GM12878 (cell line): ENCODE measurements at regions not wholly inside any gene's neighbourhood (a gene's known extent, or its start where the extent isn't known, plus 50 kb on each side); places are given as distances from the start of the nearest gene placed in this dataset.

ENCODE experiments used
- ATAC-seq: fragments of 200-7000 bp; cut with Tn5 transposase; 3 replicates; pipeline ENCODE4 v1.9.1; 2020; ENCODE audit warnings: mild to moderate bottlenecking, moderate library complexity
- BruUV-seq: library from RNA; stranded (reverse); fragments of 400-500 nt; replicated peaks from 2 replicates; lab custom pipeline; 2021; lab: Mats Ljungman, UMichigan
- CTCF ChIA-PET: fragments of 300-600 bp; sonication (Branson Sonifier 250); formaldehyde crosslinking; extraction: SDS; loops from one replicate; lab custom pipeline; 2021; ENCODE audit warnings: inconsistent platforms; lab: Yijun Ruan, JAX
- POLR2A ChIA-PET: fragments of 350-600 bp; formaldehyde crosslinking; extraction: SDS; loops from one replicate; lab custom pipeline; 2021; ENCODE audit warnings: inconsistent platforms; lab: Charles Lee
- RAD21 ChIA-PET: fragments of 300-600 bp; sonication (Branson Sonifier 250); formaldehyde crosslinking; loops from one replicate; lab custom pipeline; 2023; ENCODE audit warnings: antibody characterized with exemption; ENCODE audit not compliant: unreplicated experiment; lab: Charles Lee
- SMC1A ChIA-PET: fragments of 300-600 bp; sonication (Branson Sonifier 250); formaldehyde crosslinking; loops from one replicate; lab custom pipeline; 2023; ENCODE audit not compliant: unreplicated experiment, uncharacterized antibody; lab: Charles Lee
- DNase-seq: peaks from one replicate; pipeline ENCODE4 v3.0.0-alpha.2; 2011; ENCODE audit warnings: low read depth, low spot score
- FAIRE-seq: peaks from 3 replicates; lab custom pipeline; 2011; peaks lifted over from hg19 to GRCh38; lab: Jason Lieb, UNC
- H2AFZ ChIP-seq: 2 replicates; pipeline ENCODE4 v1.6.0; 2011; ENCODE audit warnings: low read depth, low read length, control low read depth; ENCODE audit not compliant: control insufficient read depth
- H3K27ac ChIP-seq: 2 replicates; pipeline ENCODE4 v1.5.1; 2011; ENCODE audit warnings: control low read depth; ENCODE audit not compliant: control insufficient read depth, insufficient read depth
- H3K27me3 ChIP-seq, 2 experiments: replicated peaks in 1 of 2; 2 replicates each; pipeline versions ENCODE4 v1.6.0 to v1.6.1; 2011; ENCODE audit warnings: low read length in 1 of 2; ENCODE audit not compliant: control insufficient read depth in 2 of 2, insufficient read depth in 2 of 2
- H3K36me3 ChIP-seq, 2 experiments: 2 replicates each; pipeline ENCODE4 v1.5.1; 2011; ENCODE audit warnings: low read length in 1 of 2; ENCODE audit not compliant: control insufficient read depth in 2 of 2, insufficient read depth in 2 of 2
- H3K4me1 ChIP-seq: 2 replicates; pipeline ENCODE4 v1.6.1; 2011; ENCODE audit warnings: mild to moderate bottlenecking, low read length, moderate library complexity, mixed read lengths; ENCODE audit not compliant: control insufficient read depth, insufficient read depth
- H3K4me2 ChIP-seq: 2 replicates; pipeline ENCODE4 v1.6.0; 2011; ENCODE audit warnings: control low read depth; ENCODE audit not compliant: control insufficient read depth, insufficient read depth
- H3K4me3 ChIP-seq: fragments of 200-600 bp; sonication (generic); 2 replicates; pipeline ENCODE4 v1.5.1; 2016
- H3K79me2 ChIP-seq: 2 replicates; pipeline ENCODE4 v1.6.0; 2011; ENCODE audit warnings: low read length; ENCODE audit not compliant: control insufficient read depth, insufficient read depth
- H3K9ac ChIP-seq: 2 replicates; pipeline ENCODE4 v1.8.0; 2011; ENCODE audit warnings: low read length, control low read depth, mixed read lengths; ENCODE audit not compliant: control insufficient read depth, insufficient read depth
- H3K9me3 ChIP-seq: replicated peaks from 3 replicates; pipeline ENCODE4 v1.5.1; 2011; ENCODE audit warnings: mild to moderate bottlenecking, low read length; ENCODE audit not compliant: control insufficient read depth, insufficient read depth
- H4K20me1 ChIP-seq: 2 replicates; pipeline ENCODE4 v1.6.0; 2011; ENCODE audit not compliant: control insufficient read depth, insufficient read depth
- BCL11A ChIP-seq: IDR thresholded peaks from 2 replicates; pipeline ENCODE4 v1.6.1; 2011; ENCODE audit warnings: low read depth, low read length
- CBX3 ChIP-seq: fragments of 200-600 bp; sonication (generic); IDR thresholded peaks from 2 replicates; pipeline ENCODE4 v1.6.1; 2016; ENCODE audit warnings: low read depth, borderline replicate concordance
- FOXM1 ChIP-seq: IDR thresholded peaks from 2 replicates; pipeline ENCODE4 v1.6.1; 2012; ENCODE audit warnings: low read depth, mild to moderate bottlenecking, inconsistent platforms, low read length, moderate library complexity
- GABPA ChIP-seq: IDR thresholded peaks from 2 replicates; pipeline ENCODE4 v1.6.1; 2014; ENCODE audit warnings: antibody characterized with exemption, low read depth, mild to moderate bottlenecking, inconsistent platforms
- GATAD2B ChIP-seq: fragments of 450-650 bp; conservative IDR thresholded peaks from 2 replicates; pipeline ENCODE4 v1.6.1; 2017; ENCODE audit warnings: low read depth, mild to moderate bottlenecking, moderate library complexity
- IRF4 ChIP-seq: IDR thresholded peaks from 2 replicates; pipeline ENCODE4 v1.6.1; 2011; ENCODE audit warnings: low read depth, low read length
- JUNB ChIP-seq: IDR thresholded peaks from 2 replicates; pipeline ENCODE4 v1.6.1; 2016; ENCODE audit warnings: antibody characterized with exemption, mild to moderate bottlenecking
- MTA2 ChIP-seq: fragments of 450-650 bp; IDR thresholded peaks from 2 replicates; pipeline ENCODE4 v1.6.1; 2016; ENCODE audit warnings: low read depth, mild to moderate bottlenecking, moderate library complexity
- NFYA ChIP-seq: IDR thresholded peaks from 2 replicates; pipeline ENCODE4 v1.6.1; 2011; ENCODE audit warnings: low read depth, mild to moderate bottlenecking, low read length, improper control_type of control experiment, borderline replicate concordance
- POLR2A ChIP-seq: IDR thresholded peaks from 2 replicates; pipeline ENCODE4 v1.6.1; 2011; ENCODE audit warnings: low read depth, mild to moderate bottlenecking, low read length
- RB1 ChIP-seq: fragments of 450-650 bp; formaldehyde crosslinking; IDR thresholded peaks from 2 replicates; pipeline ENCODE4 v1.6.1; 2017; ENCODE audit warnings: mild to moderate bottlenecking, borderline replicate concordance
- RCOR1 ChIP-seq: conservative IDR thresholded peaks from 2 replicates; pipeline ENCODE4 v1.6.1; 2012; ENCODE audit warnings: low read depth, low read length, improper control_type of control experiment
- SKIL ChIP-seq: fragments of 450-650 bp; IDR thresholded peaks from 2 replicates; pipeline ENCODE4 v1.6.1; 2017; ENCODE audit warnings: mild to moderate bottlenecking, low read depth, inconsistent platforms; ENCODE audit not compliant: poor library complexity, severe bottlenecking
- SREBF1 ChIP-seq: IDR thresholded peaks from 2 replicates; pipeline ENCODE4 v1.6.1; 2012; ENCODE audit warnings: mild to moderate bottlenecking, low read length
- SREBF2 ChIP-seq: IDR thresholded peaks from 2 replicates; pipeline ENCODE4 v1.6.1; 2012; ENCODE audit warnings: mild to moderate bottlenecking, low read length
- SUPT20H ChIP-seq: IDR thresholded peaks from 2 replicates; pipeline ENCODE4 v1.6.1; 2011; ENCODE audit warnings: low read depth, mild to moderate bottlenecking, low read length, moderate library complexity, borderline replicate concordance; ENCODE audit not compliant: control insufficient read depth
- TCF12 ChIP-seq: IDR thresholded peaks from 2 replicates; pipeline ENCODE4 v1.6.1; 2011; ENCODE audit warnings: low read depth, mild to moderate bottlenecking, low read length
- WGBS: methylation state at CpG from one replicate; pipeline ENCODE4 v1.1.6; 2016; ENCODE audit warnings: low lambda C conversion rate; ENCODE audit not compliant: insufficient replicate concordance, insufficient coverage; ENCODE audit errors: missing lambda C conversion rate; 5-methylcytosine and 5-hydroxymethylcytosine counted together
- in situ Hi-C: fragments of 300-500 bp; cut with MboI; formaldehyde crosslinking; loops from 9 replicates; pipeline ENCODE4 v1.14.3; 2018; ENCODE audit warnings: mixed read lengths
- intact Hi-C: fragments of 100-400 bp; cut with micrococcal nuclease; formaldehyde crosslinking; loops from one replicate; pipeline ENCODE4 v1.14.2; 2022; ENCODE audit not compliant: unreplicated experiment
- TF ChIP-seq, protein P1 (sequence below): fragments of 450-650 bp; IDR thresholded peaks from 2 replicates; pipeline ENCODE4 v1.6.1; 2014; ENCODE audit warnings: mild to moderate bottlenecking
- TF ChIP-seq, protein P2 (sequence below), 3 experiments: IDR thresholded peaks in 2 of 3; conservative IDR thresholded peaks in 1 of 3; 2 replicates each; pipeline ENCODE4 v1.5.1; 2011; ENCODE audit warnings: low read depth in 3 of 3, low read length in 3 of 3, mild to moderate bottlenecking in 3 of 3, control low read depth in 2 of 3, moderate library complexity in 2 of 3, inconsistent platforms in 1 of 3, mixed read lengths in 1 of 3; ENCODE audit not compliant: control insufficient read depth in 2 of 3, insufficient read depth in 1 of 3; ENCODE audit errors: extremely low read depth in 1 of 3
- TF ChIP-seq, protein P3 (sequence below): IDR thresholded peaks from 2 replicates; pipeline ENCODE4 v1.6.1; 2011; ENCODE audit warnings: borderline replicate concordance, low read depth, mild to moderate bottlenecking, moderate library complexity, mixed read lengths, low read length; ENCODE audit not compliant: insufficient read depth; ENCODE audit errors: extremely low read length

- TF ChIP-seq GATAD2B = no peak
- no peak for TF ChIP-seq TCF12
- TF ChIP-seq GABPA = no peak
- TF ChIP-seq POLR2A = no peak
- TF ChIP-seq, all 136 proteins: peak for 0
These were observed 517.2 kb downstream of the MN1 start (continued) for GRCh38 chr22:27284324-27284723.

GRCh38 chr22:27286711-27287110 lies 514.8 kb downstream of the MN1 start:
- Histone ChIP-seq H3K36me3 (no peaks in the 10 kb centered on the region), H2AFZ (no peak overlapping the region), H3K4me3 (no peak overlapping the region), H3K9me3 (no peaks in the 10 kb centered on the region), H3K79me2 (no peaks in the 10 kb centered on the region), H3K4me2 (no peak overlapping the region), H3K27ac (no peak overlapping the region), H3K4me1 (no peaks in the 10 kb centered on the region), H3K27me3 (no peaks in the 10 kb centered on the region), H3K9ac (no peak overlapping the region), H4K20me1 (no peaks in the 10 kb centered on the region)
- intact Hi-C loops (no loop called here), in situ Hi-C loops (no loop called here)
- RAD21 ChIA-PET = no interaction called here
- FAIRE-seq (no peak), ATAC-seq (no peak), DNase-seq (no peak)
- TF ChIP-seq NFYA (no peak), RB1 (no peak), SKIL (no peak), RCOR1 (no peak), JUNB (no peak), SREBF2 (no peak), CBX3 (no peak), SUPT20H (no peak), BCL11A (no peak), FOXM1 (no peak), GATAD2B (no peak), MTA2 (no peak), IRF4 (no peak), SREBF1 (no peak)
- TF ChIP-seq, protein P1, sequence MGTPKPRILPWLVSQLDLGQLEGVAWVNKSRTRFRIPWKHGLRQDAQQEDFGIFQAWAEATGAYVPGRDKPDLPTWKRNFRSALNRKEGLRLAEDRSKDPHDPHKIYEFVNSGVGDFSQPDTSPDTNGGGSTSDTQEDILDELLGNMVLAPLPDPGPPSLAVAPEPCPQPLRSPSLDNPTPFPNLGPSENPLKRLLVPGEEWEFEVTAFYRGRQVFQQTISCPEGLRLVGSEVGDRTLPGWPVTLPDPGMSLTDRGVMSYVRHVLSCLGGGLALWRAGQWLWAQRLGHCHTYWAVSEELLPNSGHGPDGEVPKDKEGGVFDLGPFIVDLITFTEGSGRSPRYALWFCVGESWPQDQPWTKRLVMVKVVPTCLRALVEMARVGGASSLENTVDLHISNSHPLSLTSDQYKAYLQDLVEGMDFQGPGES = no peak
- TF ChIP-seq, protein P2, sequence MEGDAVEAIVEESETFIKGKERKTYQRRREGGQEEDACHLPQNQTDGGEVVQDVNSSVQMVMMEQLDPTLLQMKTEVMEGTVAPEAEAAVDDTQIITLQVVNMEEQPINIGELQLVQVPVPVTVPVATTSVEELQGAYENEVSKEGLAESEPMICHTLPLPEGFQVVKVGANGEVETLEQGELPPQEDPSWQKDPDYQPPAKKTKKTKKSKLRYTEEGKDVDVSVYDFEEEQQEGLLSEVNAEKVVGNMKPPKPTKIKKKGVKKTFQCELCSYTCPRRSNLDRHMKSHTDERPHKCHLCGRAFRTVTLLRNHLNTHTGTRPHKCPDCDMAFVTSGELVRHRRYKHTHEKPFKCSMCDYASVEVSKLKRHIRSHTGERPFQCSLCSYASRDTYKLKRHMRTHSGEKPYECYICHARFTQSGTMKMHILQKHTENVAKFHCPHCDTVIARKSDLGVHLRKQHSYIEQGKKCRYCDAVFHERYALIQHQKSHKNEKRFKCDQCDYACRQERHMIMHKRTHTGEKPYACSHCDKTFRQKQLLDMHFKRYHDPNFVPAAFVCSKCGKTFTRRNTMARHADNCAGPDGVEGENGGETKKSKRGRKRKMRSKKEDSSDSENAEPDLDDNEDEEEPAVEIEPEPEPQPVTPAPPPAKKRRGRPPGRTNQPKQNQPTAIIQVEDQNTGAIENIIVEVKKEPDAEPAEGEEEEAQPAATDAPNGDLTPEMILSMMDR (IDR thresholded peaks at IDR 0.05 in 2 of 3, conservative IDR thresholded peaks at IDR 0.05 in 1 of 3; ENCODE audit: control insufficient read depth in 2 of 3, extremely low read depth in 1 of 3, insufficient read depth in 1 of 3, low read depth in 3 of 3, low read length in 3 of 3) = no peak
- TF ChIP-seq, protein P3, sequence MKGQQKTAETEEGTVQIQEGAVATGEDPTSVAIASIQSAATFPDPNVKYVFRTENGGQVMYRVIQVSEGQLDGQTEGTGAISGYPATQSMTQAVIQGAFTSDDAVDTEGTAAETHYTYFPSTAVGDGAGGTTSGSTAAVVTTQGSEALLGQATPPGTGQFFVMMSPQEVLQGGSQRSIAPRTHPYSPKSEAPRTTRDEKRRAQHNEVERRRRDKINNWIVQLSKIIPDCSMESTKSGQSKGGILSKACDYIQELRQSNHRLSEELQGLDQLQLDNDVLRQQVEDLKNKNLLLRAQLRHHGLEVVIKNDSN = no peak
- POLR2A ChIA-PET = no interaction called here
- no TSS peak for BruUV-seq
- CTCF ChIA-PET = no interaction called here
- WGBS = 51% methylated on average over 5 of the region's 5 CpGs
- SMC1A ChIA-PET = no interaction called here
